BLaER1 treated with 17β-estradiol and CSF1 and Interleukin-3, amounts not matched to agents 10 nM and 100 nM (cell line): ENCODE measurements at regions not wholly inside any gene's neighbourhood (a gene's known extent, or its start where the extent isn't known, plus 50 kb on each side); places are given as distances from the start of the nearest gene placed in this dataset.
"Not testable (repeated sequence)": the region's sequence is repeated elsewhere in the genome, so short reads cannot be mapped to it uniquely, and the experiment has no call there.

Source experiments
- H3K27ac ChIP-seq, 11 experiments: shearing (Covaris generic); formaldehyde crosslinking; 2 replicates each; pipeline ENCODE4 v1.8.1; 2022
- H3K27me3 ChIP-seq, 11 experiments: shearing (Covaris generic); formaldehyde crosslinking; 2 replicates each; pipeline ENCODE4 v1.8.1; 2022
- H3K36me3 ChIP-seq, 11 experiments: shearing (Covaris generic); formaldehyde crosslinking; 2 replicates each; pipeline ENCODE4 v1.8.1; 2022
- H3K4me1 ChIP-seq, 10 experiments: shearing (Covaris generic); formaldehyde crosslinking; 2 replicates each; pipeline ENCODE4 v1.8.1; 2022
- H3K4me2 ChIP-seq, 11 experiments: shearing (Covaris generic); formaldehyde crosslinking; 2 replicates each; pipeline ENCODE4 v1.8.1; 2022
- H3K4me3 ChIP-seq, 10 experiments: shearing (Covaris generic); formaldehyde crosslinking; 2 replicates each; pipeline ENCODE4 v1.8.1; 2022
- H3K9ac ChIP-seq, 11 experiments: shearing (Covaris generic); formaldehyde crosslinking; 2 replicates each; pipeline ENCODE4 v1.8.1; 2022
- H3K9me3 ChIP-seq, 11 experiments: shearing (Covaris generic); formaldehyde crosslinking; replicated peaks in 1 of 11; 2 replicates each; pipeline ENCODE4 v1.8.1; 2022
- H4K20me1 ChIP-seq, 11 experiments: shearing (Covaris generic); formaldehyde crosslinking; 2 replicates each; pipeline ENCODE4 v1.8.1; 2022
- Cebpa-rat ChIP-seq, 11 experiments: shearing (Covaris generic); IDR thresholded peaks; 2 replicates each; pipeline ENCODE4 v1.8.1; 2022

DNA sequence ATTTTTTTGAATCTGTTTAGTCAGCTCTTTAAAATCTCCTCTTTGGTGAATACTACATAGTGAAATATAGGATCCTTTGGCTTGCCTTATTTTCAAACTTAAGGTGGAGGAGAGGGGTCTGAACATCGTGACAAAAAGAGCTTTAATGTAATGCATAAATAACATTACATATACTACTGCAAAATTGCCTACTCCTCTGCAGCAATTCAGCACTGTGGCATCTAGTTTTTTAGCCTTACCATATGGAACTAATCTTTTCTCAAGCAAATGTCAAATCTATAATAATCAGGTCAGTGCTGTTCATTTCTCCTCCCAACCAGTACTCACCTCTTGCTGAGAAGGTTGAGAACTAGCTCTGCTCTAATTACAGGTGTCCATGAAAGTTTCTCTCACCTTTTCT lies 394.0 kb upstream of the CDIN1 start:
- no peaks in the 10 kb centered on the region for H4K20me1 ChIP-seq
- H3K36me3 ChIP-seq = no peaks in the 10 kb centered on the region
- H3K9ac ChIP-seq = no peak overlapping the region
- no peak overlapping the region for H3K4me3 ChIP-seq
- no peaks in the 10 kb centered on the region for H3K27me3 ChIP-seq
- H3K4me1 ChIP-seq = peaks cover 0 to 41% (median 19%) of the 10 kb centered on the region in 10 experiments; a peak in 14 of 20 replicates
- H3K9me3 ChIP-seq = no peaks in the 10 kb centered on the region
- peak overlapping the region in 6 of 11 experiments; percentile 39 to 60 (median 45); a peak in 11 of 22 replicates for H3K4me2 ChIP-seq
- TF ChIP-seq Cebpa-rat (IDR thresholded peaks at IDR 0.05) = no peak
- H3K27ac ChIP-seq = peak overlapping the region in 6 of 11 experiments; percentile 21 to 73 (median 62); a peak in 8 of 22 replicates

- Histone ChIP-seq H3K9me3 (no peaks in the 10 kb centered on the region), H3K9ac (no peak overlapping the region), H3K27me3 (no peaks in the 10 kb centered on the region), H4K20me1 (no peaks in the 10 kb centered on the region), H3K4me1 (peaks cover 0 to 41% (median 19%) of the 10 kb centered on the region in 10 experiments; a peak in 14 of 20 replicates), H3K27ac (peak overlapping the region in 9 of 11 experiments; percentile 5 to 73 (median 49); a peak in 11 of 22 replicates), H3K36me3 (no peaks in the 10 kb centered on the region), H3K4me3 (no peak overlapping the region), H3K4me2 (peak overlapping the region in 7 of 11 experiments; percentile 39 to 60 (median 47); a peak in 13 of 22 replicates)
- no peak for TF ChIP-seq Cebpa-rat (IDR thresholded peaks at IDR 0.05)
Measured at GRCh38 chr15:36185845-36186244, 393.6 kb upstream of the CDIN1 start.

GRCh38 chr15:36186376-36186775 lies 393.1 kb upstream of the CDIN1 start:
- H3K4me3 ChIP-seq = no peak overlapping the region
- H3K4me2 ChIP-seq = peak overlapping the region in 7 of 11 experiments; percentile 39 to 60 (median 47); a peak in 11 of 22 replicates
- H4K20me1 ChIP-seq = no peaks in the 10 kb centered on the region
- no peaks in the 10 kb centered on the region for H3K27me3 ChIP-seq
- H3K27ac ChIP-seq = peak overlapping the region in 8 of 11 experiments; percentile 11 to 73 (median 56); a peak in 15 of 22 replicates
- no peak for TF ChIP-seq Cebpa-rat (IDR thresholded peaks at IDR 0.05)
- H3K4me1 ChIP-seq = peaks cover 0 to 41% (median 19%) of the 10 kb centered on the region in 10 experiments; a peak in 14 of 20 replicates
- H3K36me3 ChIP-seq = no peaks in the 10 kb centered on the region
- H3K9ac ChIP-seq = no peak overlapping the region
- H3K9me3 ChIP-seq = no peaks in the 10 kb centered on the region

- no peaks in the 10 kb centered on the region for H4K20me1 ChIP-seq
- H3K27me3 ChIP-seq = no peaks in the 10 kb centered on the region
- no peaks in the 10 kb centered on the region for H3K36me3 ChIP-seq
- no peak for TF ChIP-seq Cebpa-rat (IDR thresholded peaks at IDR 0.05)
- no peak overlapping the region for H3K4me2 ChIP-seq
- peaks cover 0 to 14% (median 3%) of the 10 kb centered on the region in 10 experiments; a peak in 10 of 20 replicates for H3K4me1 ChIP-seq
- no peak overlapping the region for H3K27ac ChIP-seq
- peaks cover 0 to 5% (median 0%) of the 10 kb centered on the region in 11 experiments; a peak in 2 of 22 replicates for H3K9me3 ChIP-seq
- no peak overlapping the region for H3K9ac ChIP-seq
- H3K4me3 ChIP-seq = no peak overlapping the region
Measured at GRCh38 chr15:36191459-36191858, 388.0 kb upstream of the CDIN1 start.

GRCh38 chr15:36195361-36196007 lies 383.9 kb upstream of the CDIN1 start:
- H3K27me3 ChIP-seq, H3K4me1 ChIP-seq, H4K20me1 ChIP-seq, H3K4me2 ChIP-seq, H3K9ac ChIP-seq, H3K36me3 ChIP-seq, H3K27ac ChIP-seq, H3K9me3 ChIP-seq, H3K4me3 ChIP-seq: not testable (repeated sequence)

DNA sequence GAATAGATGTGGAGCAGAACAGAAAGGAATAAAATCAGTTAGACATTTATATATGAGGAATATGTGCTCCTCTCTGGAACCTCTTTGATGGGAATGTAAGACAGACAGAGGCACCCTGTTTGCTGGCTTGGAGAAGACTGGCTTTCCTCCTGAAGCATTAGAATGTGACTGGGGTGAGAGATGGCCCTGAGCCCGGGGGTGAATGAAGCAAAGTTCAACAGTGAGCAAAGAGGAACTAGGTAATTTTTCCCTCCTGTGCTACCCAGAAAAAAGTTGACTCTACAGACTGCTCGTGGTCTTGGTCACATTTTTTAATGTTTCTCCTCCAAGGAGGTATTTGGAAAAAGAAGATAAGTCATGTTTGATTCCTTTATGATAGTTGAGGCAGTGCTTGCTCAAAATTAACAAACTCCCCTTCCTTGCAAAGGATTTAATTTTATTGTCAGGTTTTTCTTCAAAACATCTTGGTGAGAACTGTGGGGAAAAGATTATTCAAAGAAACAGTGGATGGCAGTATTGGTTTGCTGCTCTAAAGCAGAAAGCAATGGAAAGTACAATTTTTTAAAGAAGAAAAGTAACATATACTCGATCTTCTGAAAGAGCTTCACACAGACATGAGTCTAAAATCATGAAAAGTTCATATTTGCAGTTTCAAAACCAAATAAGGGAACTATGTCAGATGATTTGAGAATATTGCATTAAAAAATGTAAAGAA lies 370.4 kb upstream of the CDIN1 start:
- no peak overlapping the region for H3K27ac ChIP-seq
- TF ChIP-seq Cebpa-rat (IDR thresholded peaks at IDR 0.05) = no peak
- peak overlapping the region in 2 of 11 experiments; percentile 39 to 55; a peak in 4 of 22 replicates for H3K4me2 ChIP-seq
- H3K36me3 ChIP-seq = no peaks in the 10 kb centered on the region
- H3K4me3 ChIP-seq = no peak overlapping the region
- H4K20me1 ChIP-seq = no peaks in the 10 kb centered on the region
- H3K9me3 ChIP-seq = no peaks in the 10 kb centered on the region
- no peaks in the 10 kb centered on the region for H3K27me3 ChIP-seq
- peaks cover 0 to 18% (median 0%) of the 10 kb centered on the region in 10 experiments; a peak in 5 of 20 replicates for H3K4me1 ChIP-seq
- no peak overlapping the region for H3K9ac ChIP-seq

- peaks cover 0 to 18% (median 0%) of the 10 kb centered on the region in 10 experiments; a peak in 5 of 20 replicates for H3K4me1 ChIP-seq
- H3K36me3 ChIP-seq = no peaks in the 10 kb centered on the region
- H3K27me3 ChIP-seq = no peaks in the 10 kb centered on the region
- no peaks in the 10 kb centered on the region for H3K9me3 ChIP-seq
- no peaks in the 10 kb centered on the region for H4K20me1 ChIP-seq
- TF ChIP-seq Cebpa-rat (IDR thresholded peaks at IDR 0.05) = no peak
- no peak overlapping the region for H3K4me3 ChIP-seq
- H3K9ac ChIP-seq = no peak overlapping the region
- H3K27ac ChIP-seq = no peak overlapping the region
- H3K4me2 ChIP-seq = no peak overlapping the region
Measured at GRCh38 chr15:36210426-36210825, 369.0 kb upstream of the CDIN1 start.

- H3K4me3 ChIP-seq = no peak overlapping the region
- TF ChIP-seq Cebpa-rat (IDR thresholded peaks at IDR 0.05) = no peak
- no peaks in the 10 kb centered on the region for H3K4me1 ChIP-seq
- H4K20me1 ChIP-seq = no peaks in the 10 kb centered on the region
- no peak overlapping the region for H3K4me2 ChIP-seq
- H3K9me3 ChIP-seq = peaks cover 9 to 16% (median 14%) of the 10 kb centered on the region in 11 experiments
- H3K36me3 ChIP-seq = no peaks in the 10 kb centered on the region
- no peaks in the 10 kb centered on the region for H3K27me3 ChIP-seq
- H3K9ac ChIP-seq = no peak overlapping the region
- no peak overlapping the region for H3K27ac ChIP-seq
Measured at GRCh38 chr15:36218322-36218721, 361.1 kb upstream of the CDIN1 start.

DNA sequence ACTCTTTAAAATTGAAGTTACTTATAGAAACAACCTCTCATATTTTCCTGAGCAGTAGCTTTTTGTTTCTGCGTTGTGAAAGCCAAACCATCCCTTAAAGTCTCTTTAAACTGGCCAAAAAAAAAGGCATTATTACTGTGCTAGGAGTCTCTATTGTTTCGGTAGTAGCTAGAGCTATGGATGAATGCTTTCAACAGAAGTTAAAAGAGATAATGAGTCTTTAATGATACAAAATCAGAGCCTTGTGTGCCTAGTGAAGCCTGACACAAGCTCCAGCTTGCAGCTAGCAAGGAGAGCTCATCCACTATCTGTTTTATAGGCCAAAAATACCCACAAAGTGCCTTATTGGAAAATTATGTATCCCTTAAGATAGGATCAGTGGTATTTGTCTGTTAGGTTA lies 360.4 kb upstream of the CDIN1 start:
- no peak overlapping the region for H3K4me2 ChIP-seq

More for the DNA sequence above, 360.4 kb upstream of the CDIN1 start:
- H3K36me3 ChIP-seq = no peaks in the 10 kb centered on the region
- no peak for TF ChIP-seq Cebpa-rat (IDR thresholded peaks at IDR 0.05)
- H3K4me3 ChIP-seq = no peak overlapping the region
- H3K27me3 ChIP-seq = no peaks in the 10 kb centered on the region
- H3K27ac ChIP-seq = no peak overlapping the region
- H3K9me3 ChIP-seq = peaks cover 9 to 16% (median 14%) of the 10 kb centered on the region in 11 experiments
- no peak overlapping the region for H3K9ac ChIP-seq
- no peaks in the 10 kb centered on the region for H3K4me1 ChIP-seq
- no peaks in the 10 kb centered on the region for H4K20me1 ChIP-seq
